ENCODE measurements at regions not wholly inside any gene's neighbourhood (a gene's known extent, or its start where the extent isn't known, plus 50 kb on each side); places are given as distances from the start of the nearest gene placed in this dataset.

DNA sequence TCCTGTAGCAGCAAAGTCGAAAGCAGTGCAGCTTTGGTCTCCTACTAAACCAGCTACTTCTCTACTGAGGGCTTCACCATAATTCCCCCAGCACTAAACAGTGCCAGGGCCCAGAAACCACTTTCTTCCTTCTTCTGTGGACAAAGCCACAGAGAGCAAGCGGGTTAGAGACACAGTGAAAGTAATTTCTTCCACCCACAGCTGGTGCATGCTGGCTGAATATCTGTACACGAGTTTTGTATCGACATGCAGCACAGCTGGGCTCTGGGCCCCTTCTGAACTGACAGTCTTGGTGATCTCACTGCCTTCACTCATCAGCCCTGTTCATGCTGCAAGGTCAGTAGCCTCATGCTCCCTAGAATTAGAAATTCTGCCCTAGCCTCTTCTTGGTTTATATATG, 74.0 kb upstream of the SULT1C3 start:
- TF ChIP-seq TAF1 (IDR thresholded peaks at IDR 0.05; ENCODE audit: borderline replicate concordance, insufficient read depth, low read length) (no peak), SIN3A (IDR thresholded peaks at IDR 0.05; ENCODE audit: borderline replicate concordance, insufficient read depth, low read length) (no peak)
